Activated T-helper 17 cell treated with anti-CD3 and anti-CD28 coated beads, Interleukin-2, amount 50 U/mL, for 72 hours (primary cell): ENCODE measurements at regions not wholly inside any gene's neighbourhood (a gene's known extent, or its start where the extent isn't known, plus 50 kb on each side); places are given as distances from the start of the nearest gene placed in this dataset.

ENCODE experiments used
- ATAC-seq: fragments of 150-1000 bp; cut with Tn5 transposase; replicated peaks from 2 replicates; pipeline ENCODE4 v1.10.0; 2021; ENCODE audit warnings: mild to moderate bottlenecking, moderate library complexity
- H3K27ac Mint-ChIP-seq: one replicate; pipeline ENCODE4 v1.8.0; 2022; ENCODE audit warnings: mixed read lengths
- H3K27me3 Mint-ChIP-seq: one replicate; pipeline ENCODE4 v1.8.0; 2022; ENCODE audit warnings: mixed read lengths
- H3K36me3 Mint-ChIP-seq: one replicate; pipeline ENCODE4 v1.8.0; 2022; ENCODE audit warnings: low read depth, mild to moderate bottlenecking, mixed read lengths
- H3K4me1 Mint-ChIP-seq: one replicate; pipeline ENCODE4 v1.8.0; 2022; ENCODE audit warnings: mixed read lengths
- H3K4me3 Mint-ChIP-seq: one replicate; pipeline ENCODE4 v1.8.0; 2022; ENCODE audit warnings: mild to moderate bottlenecking, mixed read lengths
- H3K9me3 Mint-ChIP-seq: one replicate; pipeline ENCODE4 v1.8.0; 2022; ENCODE audit warnings: mixed read lengths

DNA sequence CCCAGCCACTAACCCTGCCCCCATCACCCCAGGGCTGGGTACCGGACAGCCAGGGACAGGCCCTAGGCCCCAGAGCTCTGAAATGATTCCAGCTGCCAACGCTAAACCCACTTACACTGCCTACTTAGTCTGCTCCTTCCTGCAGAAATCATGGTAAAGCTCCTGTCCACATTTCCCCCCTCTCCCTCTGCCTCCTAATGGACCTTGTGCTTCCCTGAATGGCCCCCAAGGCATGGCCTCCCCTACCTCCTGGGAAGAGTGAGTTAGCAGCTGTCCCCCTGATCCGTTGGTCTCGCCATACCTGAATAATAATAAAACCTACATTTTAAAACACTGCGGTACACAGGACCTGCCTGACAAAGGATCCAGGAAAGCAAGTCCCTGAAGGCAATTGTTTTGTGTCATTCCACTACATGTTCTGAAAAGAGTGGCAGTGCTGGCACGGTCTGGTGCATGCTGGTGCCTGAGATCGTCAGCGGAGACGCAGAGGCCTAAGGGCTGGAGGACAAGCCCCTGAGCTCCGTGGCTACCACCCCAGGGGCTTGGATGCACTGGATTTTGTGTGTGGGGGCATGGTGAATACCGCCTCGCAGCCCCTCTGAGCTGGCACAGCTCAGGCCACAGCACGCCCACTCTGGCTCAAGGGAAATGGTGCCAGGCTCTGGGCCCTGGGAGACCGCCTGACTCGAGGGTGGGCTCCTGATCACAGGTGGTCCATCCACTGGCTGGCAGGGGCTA lies 186.3 kb downstream of the CTTN start:
- Mint-ChIP-seq H3K27ac (no peak overlapping the region), H3K27me3 (peaks cover 24% of the 10 kb centered on the region), H3K36me3 (no peaks in the 10 kb centered on the region), H3K9me3 (peaks cover 3% of the 10 kb centered on the region), H3K4me1 (peaks cover 4% of the 10 kb centered on the region), H3K4me3 (no peak overlapping the region)
- ATAC-seq: no peak

DNA sequence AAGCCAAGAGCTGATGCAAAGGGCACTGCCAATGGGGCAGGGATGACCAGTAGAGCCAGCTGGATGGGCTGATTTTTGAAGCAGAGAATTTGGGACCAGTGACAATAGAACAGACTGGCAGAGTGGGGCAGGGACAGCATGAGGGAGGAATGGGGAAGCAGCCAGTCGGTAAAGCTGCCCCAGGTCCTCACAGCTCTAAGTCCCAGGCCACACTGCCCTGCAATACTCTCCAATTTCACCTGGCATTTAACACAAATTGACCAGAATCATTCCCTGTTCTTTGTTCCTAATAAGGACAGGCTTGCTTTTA lies 186.9 kb downstream of the CTTN start:
- Mint-ChIP-seq H3K36me3 (no peaks in the 10 kb centered on the region), H3K4me1 (peaks cover 5% of the 10 kb centered on the region), H3K9me3 (peaks cover 3% of the 10 kb centered on the region), H3K4me3 (no peak overlapping the region), H3K27me3 (peaks cover 25% of the 10 kb centered on the region), H3K27ac (no peak overlapping the region)
- ATAC-seq: no peak

DNA sequence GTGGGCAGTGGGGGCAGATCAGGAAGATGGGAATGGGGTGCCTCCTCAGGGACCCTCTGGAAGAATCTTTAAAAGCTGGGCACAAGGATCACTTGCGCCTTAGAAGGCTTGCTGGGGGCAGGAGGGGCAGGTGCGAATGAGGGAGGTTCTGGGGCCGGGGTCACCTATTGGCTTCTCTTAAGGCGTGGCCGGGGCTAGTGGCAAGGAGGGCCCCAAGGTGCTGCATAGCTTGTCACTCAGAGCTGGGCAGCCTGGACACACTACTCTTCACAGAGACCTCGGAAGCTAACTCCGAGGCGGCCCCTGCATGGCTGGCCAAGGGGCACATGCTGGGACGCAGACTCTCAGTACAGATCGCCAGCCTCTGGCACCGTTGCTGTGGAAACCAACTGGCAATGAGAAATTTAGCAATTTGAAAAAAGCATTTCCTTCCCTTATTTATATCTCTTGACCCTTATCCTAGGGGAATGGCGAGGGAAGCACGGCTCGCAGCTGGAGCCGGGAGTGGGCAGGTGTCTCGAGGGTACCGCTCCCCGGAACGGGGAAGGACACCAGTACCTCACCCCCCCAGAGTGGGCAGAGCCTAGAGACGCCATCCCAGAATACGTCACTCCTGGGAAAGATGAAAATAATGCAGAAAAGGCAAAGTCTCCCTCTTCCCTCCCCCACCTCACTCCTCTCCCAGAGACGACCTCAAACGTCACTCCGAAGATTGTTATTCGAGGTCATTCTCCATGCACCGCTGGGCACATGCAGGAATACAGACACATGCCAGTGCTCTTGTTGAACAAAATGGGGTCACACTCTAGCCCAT lies 188.1 kb downstream of the CTTN start:
- Mint-ChIP-seq H3K4me1 (peaks cover 5% of the 10 kb centered on the region), H3K27me3 (peaks cover 25% of the 10 kb centered on the region), H3K4me3 (no peak overlapping the region), H3K36me3 (no peaks in the 10 kb centered on the region), H3K27ac (no peak overlapping the region), H3K9me3 (peaks cover 3% of the 10 kb centered on the region)
- ATAC-seq: no peak

DNA sequence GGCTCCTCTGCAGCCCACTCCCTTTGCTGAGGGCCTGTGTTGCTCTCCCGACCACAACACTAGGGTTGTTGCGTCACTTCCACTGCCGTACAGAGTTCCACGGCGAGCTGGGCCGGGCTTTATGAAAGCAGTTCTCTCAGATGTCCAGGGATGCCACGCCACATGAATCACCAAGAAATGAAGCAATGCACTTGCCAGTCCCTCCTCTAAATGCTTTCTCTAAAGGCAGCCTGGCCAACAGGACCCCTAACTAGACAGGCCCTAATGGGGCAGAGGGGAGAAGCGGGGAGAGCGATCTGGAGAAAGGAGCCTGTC lies 188.7 kb downstream of the CTTN start:
- Mint-ChIP-seq H3K27ac (no peak overlapping the region), H3K9me3 (peaks cover 3% of the 10 kb centered on the region), H3K4me3 (no peak overlapping the region), H3K4me1 (peaks cover 5% of the 10 kb centered on the region), H3K27me3 (peaks cover 25% of the 10 kb centered on the region), H3K36me3 (no peaks in the 10 kb centered on the region)
- ATAC-seq: no peak

DNA sequence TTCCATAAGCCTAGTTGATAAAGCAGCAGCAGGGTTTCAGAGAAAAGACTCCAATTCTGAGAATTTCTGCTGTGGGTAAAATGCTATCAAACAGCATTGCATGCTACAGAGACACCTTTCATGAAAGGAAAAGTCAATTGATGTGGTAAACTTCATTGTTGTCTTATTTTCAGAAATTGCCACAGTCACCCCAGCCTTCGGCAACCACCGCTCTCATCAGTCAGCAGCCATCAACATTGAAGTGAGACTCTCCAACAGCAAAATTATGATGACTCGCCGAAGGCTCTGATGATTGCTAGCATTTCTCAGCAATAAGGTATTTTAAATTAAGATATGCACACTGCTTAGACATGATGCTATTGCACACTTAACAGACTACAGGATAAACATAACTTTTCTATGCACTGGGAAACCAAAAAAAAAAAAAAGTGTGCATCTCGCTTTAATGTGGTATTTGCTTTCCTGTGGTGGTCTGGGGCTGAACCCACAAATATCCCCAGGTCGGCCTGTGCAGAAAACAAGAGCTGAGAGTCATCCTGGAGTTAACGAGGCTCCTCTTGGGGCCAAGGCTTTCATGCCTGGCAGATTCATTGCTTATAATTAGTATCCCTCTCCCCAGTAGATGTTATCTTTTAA lies 192.1 kb downstream of the CTTN start:
- ATAC-seq: no peak
- no peak overlapping the region for H3K27ac Mint-ChIP-seq

DNA sequence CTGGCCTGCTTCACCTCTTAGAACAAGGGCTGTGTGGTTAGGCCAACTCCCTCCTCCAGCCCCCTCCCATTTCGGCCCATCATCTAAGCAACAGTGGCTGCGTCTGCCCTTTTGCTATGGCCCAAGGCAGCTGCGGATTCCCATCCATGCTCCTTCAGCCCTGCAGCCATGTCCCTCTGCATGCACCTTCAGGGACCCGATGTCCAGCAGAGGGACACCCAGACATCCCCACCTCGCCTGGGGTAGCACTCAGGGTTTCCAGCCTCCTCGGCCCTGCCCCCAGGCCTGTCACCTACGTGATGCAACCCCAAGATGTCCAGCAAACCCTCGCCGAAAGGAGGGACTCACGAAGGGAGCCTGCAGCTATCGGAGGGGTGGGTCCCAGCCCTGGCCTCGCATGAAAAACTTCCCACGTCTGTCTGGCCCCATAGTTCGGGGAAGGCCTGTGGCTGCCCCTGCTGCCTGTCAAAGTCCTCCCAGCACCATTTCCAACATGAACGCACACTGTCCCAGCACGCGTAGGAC lies 194.4 kb downstream of the CTTN start:
- H3K9me3 Mint-ChIP-seq: peaks cover 3% of the 10 kb centered on the region
- no peak overlapping the region for H3K4me3 Mint-ChIP-seq
- no peak for ATAC-seq
- H3K27me3 Mint-ChIP-seq: peaks cover 12% of the 10 kb centered on the region
- peaks cover 5% of the 10 kb centered on the region for H3K4me1 Mint-ChIP-seq
- no peak overlapping the region for H3K27ac Mint-ChIP-seq
- no peaks in the 10 kb centered on the region for H3K36me3 Mint-ChIP-seq

More for the DNA sequence above, 192.1 kb downstream of the CTTN start:
- Mint-ChIP-seq H3K4me1 (peaks cover 5% of the 10 kb centered on the region), H3K4me3 (no peak overlapping the region), H3K27me3 (peaks cover 20% of the 10 kb centered on the region), H3K36me3 (no peaks in the 10 kb centered on the region), H3K9me3 (peaks cover 3% of the 10 kb centered on the region)

DNA sequence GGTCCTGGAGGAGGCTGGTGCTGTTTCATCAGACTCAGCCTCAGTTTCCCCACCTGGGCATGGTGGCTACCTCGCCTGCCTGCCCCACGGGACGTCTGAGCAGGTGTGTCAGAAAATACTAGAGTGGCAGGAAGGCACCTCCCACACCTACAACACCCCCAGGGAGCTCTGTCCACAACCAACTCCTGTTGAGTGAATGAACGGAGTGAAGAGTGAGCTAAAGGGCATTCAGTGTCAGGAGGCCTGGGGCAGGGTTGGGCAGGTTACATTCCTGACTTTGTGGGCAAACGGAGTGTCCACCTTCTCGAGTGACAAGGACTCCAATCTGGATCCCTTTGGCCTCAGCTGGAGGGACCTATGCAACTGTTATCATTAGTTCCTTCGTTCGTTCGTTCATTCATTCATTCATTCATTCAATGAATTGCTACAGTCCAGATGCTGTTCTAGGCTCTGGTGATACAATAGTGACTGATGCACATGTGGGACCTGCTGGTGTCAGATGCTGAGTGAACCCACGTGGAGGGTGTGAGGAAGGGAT lies 195.2 kb downstream of the CTTN start:
- Mint-ChIP-seq H3K4me3 (no peak overlapping the region), H3K4me1 (peaks cover 5% of the 10 kb centered on the region), H3K27me3 (peaks cover 16% of the 10 kb centered on the region), H3K36me3 (no peaks in the 10 kb centered on the region), H3K9me3 (peaks cover 3% of the 10 kb centered on the region), H3K27ac (no peak overlapping the region)
- ATAC-seq: no peak

DNA sequence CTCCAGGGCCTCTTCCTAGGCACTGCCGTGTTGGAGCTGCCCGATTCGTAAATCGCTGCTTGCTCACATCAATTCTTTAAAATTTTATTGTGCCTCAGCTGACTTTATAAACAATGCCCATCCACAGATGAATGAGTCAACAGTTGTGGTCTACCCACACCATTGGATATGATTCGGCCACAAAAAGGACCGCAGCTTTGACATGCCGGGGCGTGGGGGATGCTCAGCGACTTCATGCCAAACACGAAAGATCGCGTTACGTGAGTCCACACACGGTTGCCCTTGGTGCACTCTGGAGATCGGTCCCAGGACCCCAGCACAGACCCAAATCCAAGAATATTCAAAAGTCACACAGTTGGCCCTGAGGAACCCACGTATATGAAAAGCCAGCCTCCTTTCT lies 195.7 kb downstream of the CTTN start:
- peaks cover 16% of the 10 kb centered on the region for H3K27me3 Mint-ChIP-seq

DNA sequence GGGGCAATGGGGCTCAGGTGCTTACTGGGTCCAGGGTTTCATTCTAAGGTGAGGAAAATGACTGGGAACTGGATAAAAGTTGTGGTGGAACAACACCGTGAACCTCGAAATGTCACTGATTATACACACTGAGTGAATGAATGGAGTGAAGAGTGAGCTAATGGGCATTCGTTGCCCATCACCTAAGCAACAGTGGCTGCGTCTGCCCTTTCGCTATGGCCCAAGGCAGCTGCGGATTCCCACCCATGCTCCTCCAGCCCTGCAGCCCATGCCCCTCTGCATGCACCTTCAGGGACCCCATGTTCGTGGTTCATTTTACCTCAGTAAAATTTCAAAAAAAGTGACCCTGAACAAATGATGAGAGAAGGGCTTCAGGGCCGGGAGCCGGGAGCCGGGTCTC lies 196.3 kb downstream of the CTTN start:
- Mint-ChIP-seq H3K27ac (no peak overlapping the region), H3K36me3 (no peaks in the 10 kb centered on the region), H3K4me1 (peaks cover 2% of the 10 kb centered on the region), H3K27me3 (peaks cover 13% of the 10 kb centered on the region), H3K9me3 (no peaks in the 10 kb centered on the region), H3K4me3 (no peak overlapping the region)
- no peak for ATAC-seq

More for the DNA sequence above, 195.7 kb downstream of the CTTN start:
- H3K36me3 Mint-ChIP-seq: no peaks in the 10 kb centered on the region
- ATAC-seq: no peak
- H3K27ac Mint-ChIP-seq: no peak overlapping the region
- peaks cover 5% of the 10 kb centered on the region for H3K4me1 Mint-ChIP-seq
- peaks cover 3% of the 10 kb centered on the region for H3K9me3 Mint-ChIP-seq
- no peak overlapping the region for H3K4me3 Mint-ChIP-seq

DNA sequence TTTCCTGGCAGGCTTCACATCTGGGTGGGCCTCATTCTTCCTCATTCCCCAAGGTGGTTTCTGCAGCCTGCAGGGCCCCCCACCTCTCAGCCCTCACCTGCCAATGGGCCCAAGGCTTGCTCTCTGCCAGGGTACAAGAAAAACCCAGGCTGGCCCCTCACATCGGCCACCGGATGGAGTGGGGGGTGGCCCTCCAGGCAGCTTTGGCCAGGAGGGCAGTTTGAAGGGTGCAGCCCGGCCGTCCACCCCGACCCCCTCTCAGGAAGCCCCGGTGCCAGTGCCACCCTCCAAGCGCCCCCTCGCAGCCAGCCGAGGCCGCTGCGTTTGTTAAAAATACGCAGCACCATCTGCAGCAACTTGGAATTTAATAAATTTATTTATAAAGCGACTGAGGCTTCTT lies 196.7 kb downstream of the CTTN start:
- Mint-ChIP-seq H3K27me3 (peaks cover 12% of the 10 kb centered on the region), H3K4me3 (no peak overlapping the region), H3K4me1 (no peaks in the 10 kb centered on the region), H3K9me3 (no peaks in the 10 kb centered on the region), H3K36me3 (no peaks in the 10 kb centered on the region), H3K27ac (no peak overlapping the region)
- no peak for ATAC-seq

DNA sequence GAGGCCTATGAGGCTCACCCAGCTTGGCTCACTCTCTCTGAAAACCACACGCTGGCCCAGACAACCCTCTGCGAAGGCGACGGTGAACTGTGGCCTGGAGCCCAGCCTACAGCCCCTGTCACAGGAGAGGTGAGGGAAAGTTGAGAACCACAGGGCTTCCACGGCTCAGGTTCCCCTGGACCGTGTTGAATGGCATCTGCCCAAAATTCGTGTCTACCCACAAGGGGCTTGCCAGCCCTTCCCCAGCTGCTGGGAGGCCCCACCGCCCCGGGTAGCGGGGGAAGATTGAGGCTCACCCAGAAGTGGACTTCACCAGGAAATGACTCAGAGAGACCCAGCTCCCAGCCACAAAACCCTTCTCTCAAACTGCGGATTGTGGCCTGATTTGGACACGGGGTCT lies 197.1 kb downstream of the CTTN start:
- Mint-ChIP-seq H3K9me3 (no peaks in the 10 kb centered on the region), H3K27ac (no peak overlapping the region), H3K4me3 (no peak overlapping the region), H3K27me3 (peaks cover 12% of the 10 kb centered on the region), H3K36me3 (no peaks in the 10 kb centered on the region), H3K4me1 (no peaks in the 10 kb centered on the region)
- ATAC-seq: no peak

DNA sequence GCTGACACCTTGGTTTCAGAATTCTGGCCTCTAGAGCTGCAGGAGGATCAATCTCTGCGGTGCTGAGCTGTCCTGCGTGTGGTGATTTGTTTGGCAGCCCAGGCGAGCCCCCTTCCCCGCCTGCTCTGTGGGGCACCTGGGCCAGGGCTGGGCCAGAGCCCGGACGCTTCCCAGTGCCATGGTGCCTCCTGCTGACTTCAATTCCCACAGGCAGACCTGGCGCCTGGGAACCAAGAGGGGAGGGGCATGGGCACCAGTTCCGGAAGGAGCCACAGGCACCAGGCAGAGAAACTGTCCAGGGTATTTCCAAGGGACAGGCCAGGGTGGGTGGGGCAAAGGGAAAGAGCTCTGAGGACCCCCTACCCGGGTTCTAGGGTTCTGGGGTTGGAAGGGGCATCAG lies 197.8 kb downstream of the CTTN start:
- no peaks in the 10 kb centered on the region for H3K36me3 Mint-ChIP-seq
- no peaks in the 10 kb centered on the region for H3K4me1 Mint-ChIP-seq
- H3K27ac Mint-ChIP-seq: no peak overlapping the region
- ATAC-seq: no peak
- no peak overlapping the region for H3K4me3 Mint-ChIP-seq
- peaks cover 12% of the 10 kb centered on the region for H3K27me3 Mint-ChIP-seq
- H3K9me3 Mint-ChIP-seq: no peaks in the 10 kb centered on the region

DNA sequence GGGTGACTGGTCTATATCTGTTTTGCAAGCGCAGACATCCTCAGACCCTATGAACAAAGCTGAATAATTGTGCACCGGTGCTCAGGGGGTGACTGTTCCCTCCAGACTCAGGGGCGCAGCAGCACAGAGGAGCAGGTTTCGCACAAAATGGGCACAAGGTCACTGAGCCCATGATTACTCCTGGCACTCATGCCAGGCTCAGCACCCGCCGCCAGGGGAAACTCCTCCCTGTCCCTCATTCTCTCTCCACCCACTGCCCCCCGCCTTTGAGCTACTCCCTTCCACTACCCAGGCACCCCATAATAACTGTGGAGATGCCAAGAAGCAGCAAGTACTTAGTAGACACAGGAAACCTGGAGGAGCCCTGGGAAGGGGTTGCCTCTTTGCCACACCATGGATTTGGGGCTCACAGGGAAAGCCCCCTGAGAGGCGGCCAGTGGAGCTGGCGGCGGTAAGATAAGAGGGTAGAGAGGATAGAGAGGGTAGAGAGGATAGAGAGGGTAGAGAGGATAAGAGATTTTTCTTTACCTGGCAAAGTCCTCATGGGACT lies 198.8 kb downstream of the CTTN start:
- Mint-ChIP-seq H3K36me3 (no peaks in the 10 kb centered on the region), H3K27me3 (peaks cover 14% of the 10 kb centered on the region), H3K4me3 (no peak overlapping the region), H3K27ac (no peak overlapping the region), H3K4me1 (no peaks in the 10 kb centered on the region), H3K9me3 (no peaks in the 10 kb centered on the region)
- no peak for ATAC-seq

DNA sequence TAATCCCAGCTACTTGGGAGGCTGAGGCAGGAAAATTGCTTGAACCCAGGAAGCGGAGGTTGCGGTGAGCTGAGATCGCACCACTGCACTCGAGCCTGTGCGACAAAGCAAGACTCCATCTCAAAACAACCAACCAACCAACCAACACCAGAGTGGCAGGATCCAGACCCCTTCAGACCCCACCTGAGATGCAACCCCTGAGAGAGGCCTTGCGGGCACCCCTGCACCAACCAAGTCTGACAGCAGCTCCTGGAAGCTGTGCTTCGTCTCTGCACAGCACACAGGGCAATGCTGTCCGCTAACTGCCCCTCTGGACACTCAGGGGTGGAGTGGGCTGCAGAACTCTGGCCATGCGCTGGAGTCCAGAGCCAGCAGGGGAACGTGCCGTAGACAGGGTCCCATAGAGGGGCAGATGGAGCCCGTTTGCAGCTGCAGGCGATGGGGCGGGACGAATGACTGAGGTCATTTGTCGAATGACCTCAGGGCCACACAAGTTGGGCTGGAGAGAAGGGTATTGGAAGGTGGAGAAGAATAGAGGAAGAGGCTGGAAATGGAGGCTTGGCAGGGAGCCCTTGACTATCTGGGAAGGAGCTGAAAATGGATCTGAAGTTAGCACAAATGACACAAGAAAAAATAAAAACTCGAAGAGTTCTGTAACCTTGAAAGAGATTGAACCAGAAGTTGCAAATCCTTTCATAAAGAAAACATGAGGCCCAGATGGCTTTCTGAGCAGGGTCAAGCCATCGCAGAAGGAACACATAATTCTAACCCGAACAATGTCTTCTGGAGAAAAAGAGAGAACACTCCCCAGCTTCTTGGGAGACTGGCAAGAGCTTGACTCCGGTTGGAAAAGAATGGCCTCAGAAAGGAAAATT lies 199.7 kb downstream of the CTTN start:
- H3K4me1 Mint-ChIP-seq: no peaks in the 10 kb centered on the region
- no peak for ATAC-seq
- H3K4me3 Mint-ChIP-seq: no peak overlapping the region
- peaks cover 16% of the 10 kb centered on the region for H3K27me3 Mint-ChIP-seq
- H3K36me3 Mint-ChIP-seq: no peaks in the 10 kb centered on the region
- H3K27ac Mint-ChIP-seq: no peak overlapping the region
- H3K9me3 Mint-ChIP-seq: no peaks in the 10 kb centered on the region
